Gastroesophageal sphincter (tissue), 3 donors: ENCODE measurements at regions not wholly inside any gene's neighbourhood (a gene's known extent, or its start where the extent isn't known, plus 50 kb on each side); places are given as distances from the start of the nearest gene placed in this dataset.

Experiments
- CTCF ChIP-seq, 4 experiments: fragments of 200-600 bp in 2 of 4; fragments of 450-650 bp in 2 of 4; sonication (generic) in 1 of 4; IDR thresholded peaks; one replicate each; pipeline ENCODE4 v1.5.1; 2017 to 2019; ENCODE audit warnings: antibody characterized with exemption in 4 of 4, mild to moderate bottlenecking in 2 of 4, moderate library complexity in 2 of 4
- EP300 ChIP-seq: sonication (generic); formaldehyde crosslinking; IDR thresholded peaks from one replicate; pipeline ENCODE4 v1.6.1; 2017; ENCODE audit warnings: antibody characterized with exemption, mild to moderate bottlenecking
- POLR2A ChIP-seq, 2 donors: fragments of 450-650 bp; IDR thresholded peaks; one replicate each; pipeline ENCODE4 v1.6.1; 2017; ENCODE audit warnings: antibody characterized with exemption in 2 of 2, mild to moderate bottlenecking in 2 of 2, moderate library complexity in 1 of 2
- POLR2AphosphoS5 ChIP-seq: sonication (generic); formaldehyde crosslinking; IDR thresholded peaks from one replicate; pipeline ENCODE4 v1.6.1; 2017; ENCODE audit warnings: antibody characterized with exemption

- TF ChIP-seq POLR2A (IDR thresholded peaks at IDR 0.05) (no peak), EP300 (no peak), CTCF (IDR thresholded peaks at IDR 0.05) (peak; percentile 78 to 96 (median 89)), POLR2AphosphoS5 (peak; percentile 30)
These were observed 52.0 kb upstream of the THY1 start for GRCh38 chr11:119474682-119475596.
